BE2C (cell line): ENCODE measurements at regions not wholly inside any gene's neighbourhood (a gene's known extent, or its start where the extent isn't known, plus 50 kb on each side); places are given as distances from the start of the nearest gene placed in this dataset.

ENCODE experiments used
- DNase-seq: peaks from one replicate; pipeline ENCODE4 v3.0.0-alpha.2; 2020
- H3K27me3 ChIP-seq: fragments of 250-450 bp; sonication (Bioruptor Pico); 2 replicates; pipeline ENCODE4 v1.5.1; 2020; ENCODE audit warnings: mild to moderate bottlenecking
- H3K36me3 ChIP-seq: fragments of 250-450 bp; sonication (Bioruptor Pico); 2 replicates; pipeline ENCODE4 v1.5.1; 2020; ENCODE audit warnings: mild to moderate bottlenecking
- H3K4me1 ChIP-seq: fragments of 250-450 bp; sonication (Bioruptor Pico); 2 replicates; pipeline ENCODE4 v1.5.1; 2020
- H3K4me3 ChIP-seq: 2 replicates; pipeline ENCODE4 v1.5.1; 2011; ENCODE audit warnings: low read depth, low read length
- H3K9me3 ChIP-seq: fragments of 250-450 bp; sonication (Bioruptor Pico); 2 replicates; pipeline ENCODE4 v1.5.1; 2020
- CTCF ChIP-seq: IDR thresholded peaks from 2 replicates; pipeline ENCODE4 v1.5.1; 2012; ENCODE audit warnings: mild to moderate bottlenecking, low read depth, low read length

DNA sequence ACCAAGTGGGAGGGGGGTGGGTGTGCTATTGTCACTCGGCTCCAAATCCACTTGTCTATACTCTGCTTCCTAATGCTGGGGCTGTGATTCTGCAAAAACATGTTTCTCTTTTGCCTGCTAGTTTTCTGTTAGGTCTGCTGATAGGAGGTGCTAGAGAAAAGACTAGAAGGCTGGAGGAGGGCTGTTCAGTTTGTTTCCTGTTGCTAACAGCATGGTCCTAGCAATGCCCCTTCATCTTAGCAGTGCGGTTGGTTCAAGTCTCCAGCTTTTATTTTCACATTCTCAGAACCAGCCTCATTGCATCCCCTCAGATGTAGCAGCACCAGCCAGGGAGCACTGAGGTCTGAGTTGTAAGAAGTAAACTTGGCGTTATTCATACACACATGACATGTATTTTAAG, 310.2 kb downstream of the YTHDC2 start:
- H3K4me1 ChIP-seq = no peaks in the 10 kb centered on the region
- no peak overlapping the region for H3K4me3 ChIP-seq
- no peak for TF ChIP-seq CTCF
- H3K27me3 ChIP-seq = no peaks in the 10 kb centered on the region; the same call in 1 of the 2 replicates
- no peaks in the 10 kb centered on the region for H3K9me3 ChIP-seq
- no peaks in the 10 kb centered on the region for H3K36me3 ChIP-seq
- no peak for DNase-seq

DNA sequence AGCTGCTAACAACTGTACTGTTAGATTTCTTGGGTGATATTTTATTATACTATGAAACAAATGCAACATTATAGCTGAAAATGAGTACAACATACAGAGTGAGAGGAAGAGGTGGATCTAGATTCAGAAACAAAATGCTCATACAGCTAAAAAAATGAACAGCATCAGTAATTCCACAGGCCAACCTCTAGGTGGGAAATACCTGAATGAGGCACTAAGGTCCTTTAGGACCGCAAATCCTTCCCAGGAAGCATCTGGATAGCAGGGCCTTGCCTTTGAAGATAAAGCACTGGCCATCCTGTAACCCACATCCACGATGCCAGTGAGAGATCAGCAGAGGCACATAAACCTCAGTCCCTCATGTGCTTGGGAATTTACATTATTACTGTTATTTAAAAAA, 310.8 kb downstream of the YTHDC2 start:
- Histone ChIP-seq H3K4me3 (no peak overlapping the region), H3K27me3 (no peaks in the 10 kb centered on the region; the same call in 1 of the 2 replicates), H3K36me3 (no peaks in the 10 kb centered on the region), H3K4me1 (no peaks in the 10 kb centered on the region), H3K9me3 (no peaks in the 10 kb centered on the region)
- no peak for DNase-seq
- TF ChIP-seq CTCF = no peak

- TF ChIP-seq CTCF = no peak
- H3K4me1 ChIP-seq = no peaks in the 10 kb centered on the region
- H3K4me3 ChIP-seq = no peak overlapping the region
- no peak for DNase-seq
- H3K27me3 ChIP-seq = no peaks in the 10 kb centered on the region; the same call in 1 of the 2 replicates
- no peaks in the 10 kb centered on the region for H3K36me3 ChIP-seq
- H3K9me3 ChIP-seq = no peaks in the 10 kb centered on the region
Measured at GRCh38 chr5:113825176-113825575, 311.7 kb downstream of the YTHDC2 start.

- no peak for DNase-seq
- Histone ChIP-seq H3K27me3 (no peaks in the 10 kb centered on the region), H3K4me1 (no peaks in the 10 kb centered on the region), H3K36me3 (no peaks in the 10 kb centered on the region), H3K9me3 (no peaks in the 10 kb centered on the region), H3K4me3 (no peak overlapping the region)
- TF ChIP-seq CTCF = no peak
Measured at GRCh38 chr5:113846941-113847340, 333.4 kb downstream of the YTHDC2 start.

DNA sequence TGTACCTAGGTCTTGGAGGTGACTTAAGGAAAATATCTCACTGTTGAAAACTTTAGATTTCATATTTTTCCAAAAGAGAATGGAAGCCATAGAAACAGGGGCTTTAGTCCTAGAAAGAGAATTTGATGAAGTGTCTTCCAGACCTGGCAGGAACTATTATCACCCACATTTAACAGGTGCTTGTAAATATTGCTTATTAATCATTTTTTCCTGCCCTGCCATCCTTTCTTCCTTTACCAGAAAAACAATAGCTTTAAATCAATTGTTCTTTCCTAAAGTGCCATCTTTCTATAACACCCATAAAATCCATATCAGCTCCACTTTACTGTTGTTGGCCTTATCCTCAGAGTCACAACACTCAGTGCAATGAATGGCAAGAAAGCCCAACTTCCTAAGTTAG, 350.9 kb downstream of the YTHDC2 start:
- no peaks in the 10 kb centered on the region for H3K4me1 ChIP-seq
- H3K4me3 ChIP-seq = no peak overlapping the region
- DNase-seq = no peak
- no peaks in the 10 kb centered on the region for H3K9me3 ChIP-seq
- H3K36me3 ChIP-seq = no peaks in the 10 kb centered on the region
- TF ChIP-seq CTCF = no peak
- no peaks in the 10 kb centered on the region for H3K27me3 ChIP-seq

DNA sequence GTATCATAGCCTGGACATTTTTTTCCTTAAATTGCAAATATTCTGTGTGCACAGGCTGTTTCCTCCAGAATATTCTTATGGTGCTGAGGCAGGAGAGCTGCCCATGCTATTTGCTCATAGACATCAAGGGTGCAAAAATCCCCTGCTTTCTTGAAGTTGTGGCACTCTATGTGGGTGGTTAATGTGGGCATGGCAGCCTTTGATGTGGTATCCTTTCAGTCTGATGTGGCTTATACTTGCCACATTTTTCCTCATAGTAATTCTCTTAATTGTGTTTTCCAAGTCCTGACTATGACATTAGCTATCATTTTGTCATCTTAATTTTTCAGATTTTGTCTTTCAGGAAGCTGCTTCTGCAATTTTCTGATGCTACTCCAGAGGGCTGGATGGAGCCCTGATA, 353.3 kb downstream of the YTHDC2 start:
- no peaks in the 10 kb centered on the region for H3K9me3 ChIP-seq
- H3K4me1 ChIP-seq = no peaks in the 10 kb centered on the region
- no peak for DNase-seq
- no peak overlapping the region for H3K4me3 ChIP-seq
- TF ChIP-seq CTCF = no peak
- no peaks in the 10 kb centered on the region for H3K27me3 ChIP-seq
- no peaks in the 10 kb centered on the region for H3K36me3 ChIP-seq
